ENCODE measurements at regions not wholly inside any gene's neighbourhood (a gene's known extent, or its start where the extent isn't known, plus 50 kb on each side); places are given as distances from the start of the nearest gene placed in this dataset.
A peak's percentile ranks its signal among the peaks of the same experiment; 100 is the strongest.
"Not testable (repeated sequence)": the region's sequence is repeated elsewhere in the genome, so short reads cannot be mapped to it uniquely, and the experiment has no call there.

- no peak for DNase-seq
Observed at GRCh38 chr6:15090745-15091384, 155.0 kb upstream of the JARID2 start.

GRCh38 chr6:15096894-15097837 lies 148.7 kb upstream of the JARID2 start:
- no peak for DNase-seq

- DNase-seq, result no peak
Observed at GRCh38 chr6:15101130-15101529, 144.7 kb upstream of the JARID2 start.

- no peak for DNase-seq
Observed at GRCh38 chr6:15102241-15102640, 143.6 kb upstream of the JARID2 start.

GRCh38 chr6:15106958-15107643 lies 138.8 kb upstream of the JARID2 start:
- DNase-seq, result no peak

- DNase-seq, result no peak
Observed at GRCh38 chr6:15107644-15108382, 138.1 kb upstream of the JARID2 start.

GRCh38 chr6:15108383-15108715 lies 137.5 kb upstream of the JARID2 start:
- DNase-seq, result no peak

GRCh38 chr6:15109338-15110090 lies 136.4 kb upstream of the JARID2 start:
- DNase-seq, result peak; percentile 42

- no peak for DNase-seq
Observed at GRCh38 chr6:15110726-15111354, 135.0 kb upstream of the JARID2 start.

GRCh38 chr6:15111576-15111975 lies 134.3 kb upstream of the JARID2 start:
- DNase-seq, result not testable (repeated sequence)

- no peak for DNase-seq
Observed at GRCh38 chr6:15113587-15113986, 132.3 kb upstream of the JARID2 start.

GRCh38 chr6:15114061-15114460 lies 131.8 kb upstream of the JARID2 start:
- DNase-seq, result no peak

- no peak for DNase-seq
Observed at GRCh38 chr6:15116889-15117288, 129.0 kb upstream of the JARID2 start.

GRCh38 chr6:15121443-15121842 lies 124.4 kb upstream of the JARID2 start:
- DNase-seq, result no peak

GRCh38 chr6:15121977-15122550 lies 123.8 kb upstream of the JARID2 start:
- no peak for DNase-seq

- no peak for DNase-seq
Observed at GRCh38 chr6:15129887-15130286, 116.0 kb upstream of the JARID2 start.

- no peak for DNase-seq
Observed at GRCh38 chr6:15131234-15131633, 114.6 kb upstream of the JARID2 start.

GRCh38 chr6:15131651-15132061 lies 114.2 kb upstream of the JARID2 start:
- DNase-seq, result no peak

- DNase-seq, result no peak
Observed at GRCh38 chr6:15132167-15132566, 113.7 kb upstream of the JARID2 start.

GRCh38 chr6:15132854-15133670 lies 112.8 kb upstream of the JARID2 start:
- no peak for DNase-seq
